Sigmoid colon (tissue), 6 donors: ENCODE measurements at regions not wholly inside any gene's neighbourhood (a gene's known extent, or its start where the extent isn't known, plus 50 kb on each side); places are given as distances from the start of the nearest gene placed in this dataset.

Experiments used
- DNase-seq: peaks from one replicate; pipeline ENCODE4 v3.0.0-alpha.2; 2019
- H3K27ac ChIP-seq, 4 donors: fragments of 200-600 bp; sonication (generic); one replicate each; pipeline ENCODE4 v1.5.1; 2016 to 2019; ENCODE audit warnings: mild to moderate bottlenecking in 1 of 4
- H3K27me3 ChIP-seq, 3 donors: fragments of 200-600 bp; sonication (generic); one replicate each; pipeline ENCODE4 v1.5.1; 2019; ENCODE audit warnings: mild to moderate bottlenecking in 1 of 3
- H3K36me3 ChIP-seq, 4 donors: fragments of 200-600 bp; sonication (generic); one replicate each; pipeline ENCODE4 v1.5.1; 2016 to 2019
- H3K4me1 ChIP-seq, 4 donors: fragments of 200-600 bp; sonication (generic); one replicate each; pipeline ENCODE4 v1.5.1; 2017 to 2019
- H3K4me3 ChIP-seq, 4 donors: fragments of 200-600 bp; sonication (generic); one replicate each; pipeline ENCODE4 v1.5.1; 2017 to 2019; ENCODE audit warnings: mild to moderate bottlenecking in 2 of 4, moderate library complexity in 1 of 4
- H3K9me3 ChIP-seq, 4 donors: fragments of 200-600 bp in 3 of 4; sonication (generic) in 3 of 4; one replicate each; pipeline versions ENCODE4 v1.5.1 to v1.6.1; 2013 to 2019
- EP300 ChIP-seq, 4 donors: sonication (generic); formaldehyde crosslinking; IDR thresholded peaks; one replicate each; pipeline ENCODE4 v1.6.1; 2017; ENCODE audit warnings: antibody characterized with exemption in 4 of 4
- POLR2A ChIP-seq, 2 donors: fragments of 450-650 bp; IDR thresholded peaks; one replicate each; pipeline ENCODE4 v1.6.1; 2016; ENCODE audit warnings: antibody characterized with exemption in 2 of 2, mild to moderate bottlenecking in 2 of 2, moderate library complexity in 2 of 2
- POLR2AphosphoS5 ChIP-seq, 4 donors: sonication (generic); formaldehyde crosslinking; IDR thresholded peaks; one replicate each; pipeline ENCODE4 v1.6.1; 2017; ENCODE audit warnings: antibody characterized with exemption in 4 of 4
- WGBS, 2 donors: extraction: QIAGEN DNeasy Blood & Tissue Kit; methylation state at CpG; one replicate each; pipeline ENCODE4 v1.1.7; 2013; 5-methylcytosine and 5-hydroxymethylcytosine counted together
- intact Hi-C: fragments of 100-400 bp; cut with DNase I; formaldehyde crosslinking; loops from one replicate; pipeline ENCODE4 v1.15.1; 2023
- TF ChIP-seq, protein P1 (sequence below), 4 experiments: fragments of 450-650 bp in 3 of 4; fragments of 200-600 bp in 1 of 4; IDR thresholded peaks; one replicate each; pipeline ENCODE4 v1.5.1; 2016 to 2019; ENCODE audit warnings: antibody characterized with exemption in 4 of 4, mild to moderate bottlenecking in 3 of 4, moderate library complexity in 2 of 4
- donor health status: healthy with polysubstance abuse.
- donor health status: healthy.

DNA sequence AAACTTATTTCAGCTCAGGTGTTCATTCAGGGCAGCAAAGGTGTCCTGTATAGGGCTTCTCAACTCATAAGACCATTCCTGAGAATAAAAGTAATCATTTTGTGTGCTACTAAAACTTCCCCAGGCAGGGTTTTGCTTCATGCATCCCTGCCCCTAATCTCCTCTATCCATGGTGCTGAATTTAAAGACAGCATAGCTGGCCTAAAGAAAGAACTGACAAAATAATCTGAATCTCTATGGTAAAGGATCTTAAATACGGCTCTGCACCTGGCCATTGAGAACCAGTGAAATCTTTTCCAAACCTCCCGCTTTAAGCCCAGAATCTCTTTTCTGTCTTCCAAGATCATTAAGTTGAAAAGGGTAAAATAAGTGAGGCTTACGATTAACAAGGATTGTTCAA is 292.1 kb upstream of the KLHL29 start:
- Histone ChIP-seq H3K36me3 (no peaks in the 10 kb centered on the region), H3K4me1 (no peaks in the 10 kb centered on the region), H3K27me3 (no peaks in the 10 kb centered on the region), H3K4me3 (no peak overlapping the region), H3K9me3 (no peaks in the 10 kb centered on the region), H3K27ac (no peak overlapping the region)
- DNase-seq = no peak
- TF ChIP-seq, protein P1, sequence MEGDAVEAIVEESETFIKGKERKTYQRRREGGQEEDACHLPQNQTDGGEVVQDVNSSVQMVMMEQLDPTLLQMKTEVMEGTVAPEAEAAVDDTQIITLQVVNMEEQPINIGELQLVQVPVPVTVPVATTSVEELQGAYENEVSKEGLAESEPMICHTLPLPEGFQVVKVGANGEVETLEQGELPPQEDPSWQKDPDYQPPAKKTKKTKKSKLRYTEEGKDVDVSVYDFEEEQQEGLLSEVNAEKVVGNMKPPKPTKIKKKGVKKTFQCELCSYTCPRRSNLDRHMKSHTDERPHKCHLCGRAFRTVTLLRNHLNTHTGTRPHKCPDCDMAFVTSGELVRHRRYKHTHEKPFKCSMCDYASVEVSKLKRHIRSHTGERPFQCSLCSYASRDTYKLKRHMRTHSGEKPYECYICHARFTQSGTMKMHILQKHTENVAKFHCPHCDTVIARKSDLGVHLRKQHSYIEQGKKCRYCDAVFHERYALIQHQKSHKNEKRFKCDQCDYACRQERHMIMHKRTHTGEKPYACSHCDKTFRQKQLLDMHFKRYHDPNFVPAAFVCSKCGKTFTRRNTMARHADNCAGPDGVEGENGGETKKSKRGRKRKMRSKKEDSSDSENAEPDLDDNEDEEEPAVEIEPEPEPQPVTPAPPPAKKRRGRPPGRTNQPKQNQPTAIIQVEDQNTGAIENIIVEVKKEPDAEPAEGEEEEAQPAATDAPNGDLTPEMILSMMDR (IDR thresholded peaks at IDR 0.05) = no peak
- TF ChIP-seq EP300 (IDR thresholded peaks at IDR 0.05) = no peak
- no peak for TF ChIP-seq POLR2AphosphoS5 (IDR thresholded peaks at IDR 0.05)
- TF ChIP-seq POLR2A (IDR thresholded peaks at IDR 0.05) = no peak
- intact Hi-C loops = no loop called here
- WGBS, 2 donors = 56 to 61% methylated on average over 3 of the region's 3 CpGs

DNA sequence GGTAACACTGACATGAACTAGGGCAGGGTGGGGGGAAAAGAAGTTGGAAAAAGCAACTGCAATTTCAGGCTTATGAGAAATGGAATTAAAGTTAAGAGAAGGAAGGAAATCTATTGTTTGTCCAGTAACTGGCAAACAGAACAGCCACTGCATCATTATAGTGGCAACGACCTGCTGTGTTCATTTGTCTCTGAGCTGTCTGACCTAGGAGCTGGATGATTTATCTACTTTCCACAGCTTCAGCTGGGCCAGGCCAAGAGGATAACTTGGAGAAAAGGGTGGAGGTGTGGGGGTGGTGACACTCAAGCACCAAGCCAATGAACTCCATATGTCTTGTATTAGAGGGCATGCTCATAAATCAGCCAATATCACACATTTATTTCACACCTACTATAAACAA is 291.5 kb upstream of the KLHL29 start:
- H3K9me3 ChIP-seq = no peaks in the 10 kb centered on the region
- DNase-seq = no peak
- H3K4me3 ChIP-seq = no peak overlapping the region
- no peak overlapping the region for H3K27ac ChIP-seq
- intact Hi-C loops = no loop called here
- H3K4me1 ChIP-seq = no peaks in the 10 kb centered on the region
- no peaks in the 10 kb centered on the region for H3K27me3 ChIP-seq
- no peaks in the 10 kb centered on the region for H3K36me3 ChIP-seq
- TF ChIP-seq POLR2AphosphoS5 (IDR thresholded peaks at IDR 0.05) (no peak), POLR2A (IDR thresholded peaks at IDR 0.05) (no peak), EP300 (IDR thresholded peaks at IDR 0.05) (no peak)
- TF ChIP-seq, protein P1 (IDR thresholded peaks at IDR 0.05) = no peak
- 13 to 22% methylated on average over 1 of the region's 1 CpG for WGBS, 2 donors

DNA sequence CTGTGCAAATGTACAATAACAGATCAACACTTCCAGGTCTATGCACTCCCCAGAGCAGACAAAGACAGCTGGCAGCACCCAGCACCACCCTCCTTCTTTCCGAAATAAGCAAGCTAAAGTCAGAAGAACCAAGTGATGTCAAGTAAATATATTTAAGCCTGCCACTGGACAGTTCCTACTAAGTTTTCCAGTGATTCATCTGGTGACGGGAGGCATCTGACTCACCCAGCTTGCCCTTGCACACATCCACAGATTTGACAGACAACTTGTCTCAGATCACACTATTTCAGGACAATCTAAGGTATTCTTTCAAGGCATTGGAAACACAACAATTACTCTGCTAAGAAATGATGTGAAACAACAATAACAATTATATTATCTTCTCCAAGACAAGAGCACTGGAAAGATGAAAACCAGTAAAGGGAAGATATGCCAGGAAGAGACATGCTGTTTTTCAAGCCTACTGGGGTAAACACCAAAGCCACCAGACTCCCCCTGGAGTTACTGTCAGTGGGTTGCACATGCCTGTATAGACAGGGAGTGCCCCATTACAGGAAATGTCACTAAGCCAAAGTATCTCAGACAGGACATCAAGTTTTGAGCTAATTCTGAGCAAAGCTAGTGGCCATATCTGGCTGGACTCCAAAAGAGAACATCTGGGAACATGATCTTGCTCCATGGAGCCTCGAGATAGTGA is 287.9 kb upstream of the KLHL29 start:
- intact Hi-C loops = no loop called here
- no peak overlapping the region for H3K27ac ChIP-seq
- WGBS, 2 donors = 46 to 63% methylated on average over 3 of the region's 3 CpGs

DNA sequence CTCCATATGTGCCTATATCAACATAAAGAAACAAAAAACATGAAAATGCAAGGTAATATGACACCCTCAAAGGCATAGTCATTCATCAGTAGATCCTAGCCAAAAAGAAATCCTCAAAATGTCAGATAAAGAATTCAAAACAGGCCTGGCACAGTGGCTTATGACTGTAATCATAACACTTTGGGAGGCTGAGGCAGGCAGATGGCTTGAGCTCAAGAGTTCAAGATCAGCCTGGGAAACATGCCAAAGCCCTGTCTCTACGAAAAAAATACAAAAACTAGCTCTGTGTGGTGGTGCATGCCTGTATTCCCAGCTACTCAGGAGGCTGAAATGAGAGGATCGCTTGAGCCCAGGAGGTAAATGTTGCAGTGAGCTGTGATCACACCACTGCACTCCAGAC is 284.6 kb upstream of the KLHL29 start:
- no peak overlapping the region for H3K4me3 ChIP-seq
- TF ChIP-seq, protein P1 (IDR thresholded peaks at IDR 0.05) = no peak
- TF ChIP-seq POLR2A (IDR thresholded peaks at IDR 0.05) (no peak), EP300 (IDR thresholded peaks at IDR 0.05) (no peak), POLR2AphosphoS5 (IDR thresholded peaks at IDR 0.05) (no peak)

More for the DNA sequence above, 287.9 kb upstream of the KLHL29 start:
- H3K9me3 ChIP-seq = no peaks in the 10 kb centered on the region
- DNase-seq = no peak
- no peaks in the 10 kb centered on the region for H3K4me1 ChIP-seq
- no peaks in the 10 kb centered on the region for H3K27me3 ChIP-seq
- no peak for TF ChIP-seq POLR2AphosphoS5 (IDR thresholded peaks at IDR 0.05)
- no peak for TF ChIP-seq POLR2A (IDR thresholded peaks at IDR 0.05)
- TF ChIP-seq, protein P1 (IDR thresholded peaks at IDR 0.05) = no peak
- no peaks in the 10 kb centered on the region for H3K36me3 ChIP-seq
- no peak overlapping the region for H3K4me3 ChIP-seq

More for the DNA sequence above, 284.6 kb upstream of the KLHL29 start:
- Histone ChIP-seq H3K27me3 (no peaks in the 10 kb centered on the region), H3K27ac (no peak overlapping the region), H3K9me3 (no peaks in the 10 kb centered on the region), H3K36me3 (no peaks in the 10 kb centered on the region), H3K4me1 (no peaks in the 10 kb centered on the region)
- intact Hi-C loops = no loop called here
- 53 to 70% methylated on average over 2 of the region's 2 CpGs for WGBS, 2 donors
- no peak for DNase-seq
